WERI-Rb-1 (cell line): ENCODE measurements at regions not wholly inside any gene's neighbourhood (a gene's known extent, or its start where the extent isn't known, plus 50 kb on each side); places are given as distances from the start of the nearest gene placed in this dataset.

Experiments used
- DNase-seq: peaks from one replicate; pipeline ENCODE4 v3.0.0-alpha.2; 2020
- H3K27ac ChIP-seq: fragments of 250-450 bp; sonication (Bioruptor Pico); 2 replicates; pipeline ENCODE4 v1.5.1; 2020; ENCODE audit warnings: mild to moderate bottlenecking, moderate library complexity
- H3K27me3 ChIP-seq: fragments of 250-450 bp; sonication (Bioruptor Pico); 2 replicates; pipeline ENCODE4 v1.5.1; 2021; ENCODE audit warnings: mild to moderate bottlenecking, low read depth, moderate library complexity; ENCODE audit not compliant: insufficient read depth, severe bottlenecking
- H3K36me3 ChIP-seq: fragments of 250-450 bp; sonication (Bioruptor Pico); 2 replicates; pipeline ENCODE4 v1.5.1; 2020; ENCODE audit warnings: mild to moderate bottlenecking, moderate library complexity
- H3K4me3 ChIP-seq: 2 replicates; pipeline ENCODE4 v1.5.1; 2011; ENCODE audit warnings: low read depth, mild to moderate bottlenecking, control low read depth, low read length
- H3K9me3 ChIP-seq: fragments of 250-450 bp; sonication (Bioruptor Pico); 2 replicates; pipeline ENCODE4 v1.5.1; 2021; ENCODE audit warnings: mild to moderate bottlenecking, moderate library complexity; ENCODE audit not compliant: severe bottlenecking
- TF ChIP-seq, protein P1 (sequence below): IDR thresholded peaks from 2 replicates; pipeline ENCODE4 v1.5.1; 2011; ENCODE audit warnings: low read depth, mild to moderate bottlenecking, control low read depth, inconsistent platforms, low read length

GRCh38 chr5:168013546-168013945 is 277.9 kb upstream of the WWC1 start:
- no peak overlapping the region for H3K27ac ChIP-seq
- DNase-seq = no peak
- H3K36me3 ChIP-seq = no peaks in the 10 kb centered on the region
- TF ChIP-seq, protein P1, sequence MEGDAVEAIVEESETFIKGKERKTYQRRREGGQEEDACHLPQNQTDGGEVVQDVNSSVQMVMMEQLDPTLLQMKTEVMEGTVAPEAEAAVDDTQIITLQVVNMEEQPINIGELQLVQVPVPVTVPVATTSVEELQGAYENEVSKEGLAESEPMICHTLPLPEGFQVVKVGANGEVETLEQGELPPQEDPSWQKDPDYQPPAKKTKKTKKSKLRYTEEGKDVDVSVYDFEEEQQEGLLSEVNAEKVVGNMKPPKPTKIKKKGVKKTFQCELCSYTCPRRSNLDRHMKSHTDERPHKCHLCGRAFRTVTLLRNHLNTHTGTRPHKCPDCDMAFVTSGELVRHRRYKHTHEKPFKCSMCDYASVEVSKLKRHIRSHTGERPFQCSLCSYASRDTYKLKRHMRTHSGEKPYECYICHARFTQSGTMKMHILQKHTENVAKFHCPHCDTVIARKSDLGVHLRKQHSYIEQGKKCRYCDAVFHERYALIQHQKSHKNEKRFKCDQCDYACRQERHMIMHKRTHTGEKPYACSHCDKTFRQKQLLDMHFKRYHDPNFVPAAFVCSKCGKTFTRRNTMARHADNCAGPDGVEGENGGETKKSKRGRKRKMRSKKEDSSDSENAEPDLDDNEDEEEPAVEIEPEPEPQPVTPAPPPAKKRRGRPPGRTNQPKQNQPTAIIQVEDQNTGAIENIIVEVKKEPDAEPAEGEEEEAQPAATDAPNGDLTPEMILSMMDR = no peak
- H3K9me3 ChIP-seq = no peaks in the 10 kb centered on the region
- no peak overlapping the region for H3K4me3 ChIP-seq
- no peaks in the 10 kb centered on the region for H3K27me3 ChIP-seq

- DNase-seq = peak; percentile 12
- Histone ChIP-seq H3K27me3 (no peaks in the 10 kb centered on the region), H3K4me3 (no peak overlapping the region), H3K36me3 (no peaks in the 10 kb centered on the region), H3K9me3 (no peaks in the 10 kb centered on the region), H3K27ac (no peak overlapping the region)
- TF ChIP-seq, protein P1 = no peak
Observed at GRCh38 chr5:168014433-168015123, 276.9 kb upstream of the WWC1 start.

DNA sequence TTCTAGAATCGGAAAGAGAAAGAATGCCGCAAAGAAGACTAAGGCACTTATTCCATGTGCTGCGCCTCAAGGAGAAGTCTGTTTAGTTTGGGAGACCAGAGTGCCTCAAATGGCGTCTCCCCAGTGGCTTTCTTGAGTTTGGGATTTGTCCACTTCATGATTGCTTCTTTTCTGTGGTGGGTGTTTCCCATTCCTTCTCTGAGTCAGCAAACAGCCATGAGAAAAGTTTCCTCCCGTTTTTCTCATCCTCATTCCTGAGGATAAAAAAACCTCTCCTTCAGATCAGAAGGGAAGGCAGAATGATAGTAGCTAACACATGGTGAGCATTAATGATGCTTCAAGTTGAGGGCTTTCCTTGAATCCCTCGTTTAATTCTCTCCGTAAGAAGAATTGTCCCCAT is 275.9 kb upstream of the WWC1 start:
- Histone ChIP-seq H3K4me3 (no peak overlapping the region), H3K9me3 (no peaks in the 10 kb centered on the region), H3K27me3 (no peaks in the 10 kb centered on the region), H3K36me3 (no peaks in the 10 kb centered on the region), H3K27ac (no peak overlapping the region)
- no peak for DNase-seq
- TF ChIP-seq, protein P1 = no peak

- H3K27me3 ChIP-seq = no peaks in the 10 kb centered on the region
- no peaks in the 10 kb centered on the region for H3K9me3 ChIP-seq
- no peaks in the 10 kb centered on the region for H3K36me3 ChIP-seq
- TF ChIP-seq, protein P1 = no peak
- no peak overlapping the region for H3K27ac ChIP-seq
- no peak for DNase-seq
- H3K4me3 ChIP-seq = no peak overlapping the region
Observed at GRCh38 chr5:168017313-168017712, 274.1 kb upstream of the WWC1 start.

GRCh38 chr5:168019143-168019542 is 272.3 kb upstream of the WWC1 start:
- DNase-seq = no peak
- H3K9me3 ChIP-seq = no peaks in the 10 kb centered on the region
- no peak overlapping the region for H3K27ac ChIP-seq
- no peaks in the 10 kb centered on the region for H3K36me3 ChIP-seq
- no peaks in the 10 kb centered on the region for H3K27me3 ChIP-seq
- H3K4me3 ChIP-seq = no peak overlapping the region
- TF ChIP-seq, protein P1 = no peak
